ENCODE measurements at regions not wholly inside any gene's neighbourhood (a gene's known extent, or its start where the extent isn't known, plus 50 kb on each side); places are given as distances from the start of the nearest gene placed in this dataset.

DNA sequence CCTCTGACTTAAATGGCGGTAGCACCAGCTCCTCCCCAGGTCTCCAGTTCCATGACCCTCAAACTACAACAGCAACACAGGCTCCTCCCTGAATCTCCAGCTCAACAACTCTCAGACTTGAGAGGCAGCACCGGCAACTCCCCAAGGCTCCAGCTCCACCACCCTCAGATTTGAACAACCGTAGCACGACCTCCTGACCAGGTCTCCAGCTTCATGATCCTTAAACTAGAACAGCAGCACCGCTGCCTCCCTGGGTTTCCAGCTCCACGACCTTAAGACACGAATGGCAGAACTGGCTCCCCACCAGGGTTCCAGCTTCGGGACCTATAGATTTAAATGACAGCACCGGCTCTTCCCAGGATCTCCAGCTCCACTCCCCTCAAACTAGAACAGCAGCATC, 325.8 kb downstream of the PREX1 start:
- TF ChIP-seq, protein P1, sequence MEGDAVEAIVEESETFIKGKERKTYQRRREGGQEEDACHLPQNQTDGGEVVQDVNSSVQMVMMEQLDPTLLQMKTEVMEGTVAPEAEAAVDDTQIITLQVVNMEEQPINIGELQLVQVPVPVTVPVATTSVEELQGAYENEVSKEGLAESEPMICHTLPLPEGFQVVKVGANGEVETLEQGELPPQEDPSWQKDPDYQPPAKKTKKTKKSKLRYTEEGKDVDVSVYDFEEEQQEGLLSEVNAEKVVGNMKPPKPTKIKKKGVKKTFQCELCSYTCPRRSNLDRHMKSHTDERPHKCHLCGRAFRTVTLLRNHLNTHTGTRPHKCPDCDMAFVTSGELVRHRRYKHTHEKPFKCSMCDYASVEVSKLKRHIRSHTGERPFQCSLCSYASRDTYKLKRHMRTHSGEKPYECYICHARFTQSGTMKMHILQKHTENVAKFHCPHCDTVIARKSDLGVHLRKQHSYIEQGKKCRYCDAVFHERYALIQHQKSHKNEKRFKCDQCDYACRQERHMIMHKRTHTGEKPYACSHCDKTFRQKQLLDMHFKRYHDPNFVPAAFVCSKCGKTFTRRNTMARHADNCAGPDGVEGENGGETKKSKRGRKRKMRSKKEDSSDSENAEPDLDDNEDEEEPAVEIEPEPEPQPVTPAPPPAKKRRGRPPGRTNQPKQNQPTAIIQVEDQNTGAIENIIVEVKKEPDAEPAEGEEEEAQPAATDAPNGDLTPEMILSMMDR (IDR thresholded peaks at IDR 0.05; ENCODE audit: low read depth, low read length), result no peak
- no peak for TF ChIP-seq EZH2phosphoT487 (IDR thresholded peaks at IDR 0.05; ENCODE audit: low read depth)
